ENCODE measurements at regions not wholly inside any gene's neighbourhood (a gene's known extent, or its start where the extent isn't known, plus 50 kb on each side); places are given as distances from the start of the nearest gene placed in this dataset.
A peak's percentile ranks its signal among the peaks of the same experiment; 100 is the strongest.
"Not testable (repeated sequence)": the region's sequence is repeated elsewhere in the genome, so short reads cannot be mapped to it uniquely, and the experiment has no call there.

DNA sequence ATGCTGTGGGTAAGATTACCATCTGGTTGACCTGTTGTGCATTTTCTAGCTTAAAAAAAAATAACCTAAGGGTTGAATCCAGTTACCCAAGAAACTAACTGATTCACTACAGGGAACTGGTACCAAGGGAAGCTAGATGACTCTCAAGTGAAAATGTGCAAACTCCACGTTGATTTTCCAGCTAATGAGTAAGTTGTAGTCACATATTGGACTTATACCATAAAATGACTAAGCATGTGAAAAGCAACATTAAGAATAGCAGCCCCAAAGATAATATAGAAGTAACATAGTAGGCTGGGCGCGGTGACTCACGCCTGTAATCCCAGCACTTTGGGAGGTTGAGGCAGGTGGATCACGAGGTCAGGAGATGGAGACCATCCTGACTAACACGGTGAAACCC, 270.9 kb downstream of the SPRY1 start:
- Histone ChIP-seq H3K4me1 (ENCODE audit: control insufficient read depth, insufficient read depth, low read length) (no peaks in the 10 kb centered on the region), H3K36me3 (ENCODE audit: control insufficient read depth, insufficient read depth, low read length) (no peaks in the 10 kb centered on the region), H3K9ac (ENCODE audit: low read length) (no peak overlapping the region)

DNA sequence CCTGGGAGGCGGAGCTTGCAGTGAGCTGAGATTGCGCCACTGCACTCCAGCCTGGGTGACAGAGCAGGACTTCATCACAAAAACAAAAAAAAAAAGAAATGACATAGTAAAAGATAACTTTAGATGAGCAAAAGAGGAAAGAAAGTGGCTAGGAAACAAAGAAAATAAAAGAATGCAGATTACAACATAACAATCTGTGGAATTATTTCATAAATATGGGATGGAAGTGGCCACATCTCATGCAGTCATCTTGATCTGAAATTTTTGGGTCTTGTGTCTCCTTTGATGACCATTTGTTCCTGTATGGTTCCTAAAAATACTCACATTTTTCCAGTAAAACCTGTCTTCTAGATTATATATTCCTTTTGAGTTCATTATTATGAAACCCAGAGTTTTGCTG, 271.4 kb downstream of the SPRY1 start:
- H3K36me3 ChIP-seq (ENCODE audit: control insufficient read depth, insufficient read depth, low read length) = no peaks in the 10 kb centered on the region
- no peak overlapping the region for H3K27ac ChIP-seq (ENCODE audit: low read depth, low read length)
- no peak overlapping the region for H3K4me3 ChIP-seq (ENCODE audit: low read length)
- H3K27me3 ChIP-seq (ENCODE audit: control insufficient read depth, insufficient read depth, low read length) = no peaks in the 10 kb centered on the region
- H3K9ac ChIP-seq (ENCODE audit: low read length) = no peak overlapping the region
- no peaks in the 10 kb centered on the region for H3K4me1 ChIP-seq (ENCODE audit: control insufficient read depth, insufficient read depth, low read length)

More for the DNA sequence above, 270.9 kb downstream of the SPRY1 start:
- H3K27ac ChIP-seq (ENCODE audit: low read depth, low read length) = no peak overlapping the region
- H3K4me3 ChIP-seq (ENCODE audit: low read length) = no peak overlapping the region
- H3K27me3 ChIP-seq (ENCODE audit: control insufficient read depth, insufficient read depth, low read length) = no peaks in the 10 kb centered on the region

DNA sequence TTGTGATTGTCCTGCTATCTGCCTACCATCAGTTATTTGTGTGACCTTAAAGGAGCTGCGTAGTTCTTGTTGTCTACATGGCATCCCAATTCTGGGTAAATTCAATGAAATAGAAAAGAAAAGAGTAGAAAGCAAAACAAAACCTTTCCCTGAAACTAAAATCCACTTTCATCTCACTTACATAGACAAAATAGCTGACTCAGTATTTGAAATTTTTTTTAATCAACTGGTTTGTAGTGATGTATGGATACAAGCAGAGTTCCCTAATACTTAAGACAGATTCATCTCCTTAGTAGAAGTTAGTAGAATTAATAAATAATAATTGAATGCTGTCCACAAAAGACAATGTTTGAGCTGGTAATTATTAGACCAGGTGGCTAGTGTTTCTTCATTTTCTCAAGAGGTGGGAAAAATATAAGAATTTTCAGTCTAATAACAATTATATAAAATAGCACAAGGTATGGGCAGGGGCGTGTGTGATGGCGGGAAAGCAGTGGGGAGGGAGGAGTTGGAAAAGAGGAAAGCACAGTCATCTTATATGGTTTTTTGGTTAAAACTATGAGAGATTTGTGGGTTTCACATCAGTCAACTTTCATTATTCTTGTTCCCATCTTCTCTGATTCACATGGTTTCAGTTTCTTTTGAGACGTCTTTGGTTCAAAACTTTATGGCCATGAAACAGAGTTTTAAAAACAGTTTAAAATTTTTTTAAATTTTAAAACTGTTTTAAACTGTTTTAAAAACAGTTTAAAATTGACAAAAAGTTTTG, 275.2 kb downstream of the SPRY1 start:
- H3K4me1 ChIP-seq (ENCODE audit: control insufficient read depth, insufficient read depth, low read length) = no peaks in the 10 kb centered on the region
- H3K9ac ChIP-seq (ENCODE audit: low read length) = no peak overlapping the region
- H3K27me3 ChIP-seq (ENCODE audit: control insufficient read depth, insufficient read depth, low read length) = no peaks in the 10 kb centered on the region
- H3K27ac ChIP-seq (ENCODE audit: low read depth, low read length) = no peak overlapping the region
- no peaks in the 10 kb centered on the region for H3K36me3 ChIP-seq (ENCODE audit: control insufficient read depth, insufficient read depth, low read length)
- H3K4me3 ChIP-seq (ENCODE audit: low read length) = no peak overlapping the region

DNA sequence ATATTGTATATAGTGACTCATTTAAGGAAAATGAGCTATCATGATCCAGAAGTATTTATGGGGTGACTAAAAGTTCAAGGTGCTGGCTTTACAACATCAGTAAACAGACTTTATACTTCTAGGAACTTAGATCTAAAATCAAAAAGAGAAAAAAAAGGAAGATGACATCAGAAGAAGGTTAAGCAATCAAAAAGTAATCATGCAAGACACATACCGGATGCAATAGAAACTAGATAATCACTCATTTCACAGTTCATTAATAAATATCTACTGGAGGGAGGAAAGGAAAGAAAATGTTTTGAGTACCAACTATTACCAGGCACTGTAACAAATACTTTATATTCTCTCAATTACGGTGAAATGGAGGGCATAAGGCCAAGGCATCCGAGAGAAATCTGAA, 276.4 kb downstream of the SPRY1 start:
- no peak overlapping the region for H3K27ac ChIP-seq (ENCODE audit: low read depth, low read length)
- H3K36me3 ChIP-seq (ENCODE audit: control insufficient read depth, insufficient read depth, low read length) = no peaks in the 10 kb centered on the region
- no peak overlapping the region for H3K4me3 ChIP-seq (ENCODE audit: low read length)
- H3K9ac ChIP-seq (ENCODE audit: low read length) = no peak overlapping the region
- H3K4me1 ChIP-seq (ENCODE audit: control insufficient read depth, insufficient read depth, low read length) = no peaks in the 10 kb centered on the region
- H3K27me3 ChIP-seq (ENCODE audit: control insufficient read depth, insufficient read depth, low read length) = no peaks in the 10 kb centered on the region

DNA sequence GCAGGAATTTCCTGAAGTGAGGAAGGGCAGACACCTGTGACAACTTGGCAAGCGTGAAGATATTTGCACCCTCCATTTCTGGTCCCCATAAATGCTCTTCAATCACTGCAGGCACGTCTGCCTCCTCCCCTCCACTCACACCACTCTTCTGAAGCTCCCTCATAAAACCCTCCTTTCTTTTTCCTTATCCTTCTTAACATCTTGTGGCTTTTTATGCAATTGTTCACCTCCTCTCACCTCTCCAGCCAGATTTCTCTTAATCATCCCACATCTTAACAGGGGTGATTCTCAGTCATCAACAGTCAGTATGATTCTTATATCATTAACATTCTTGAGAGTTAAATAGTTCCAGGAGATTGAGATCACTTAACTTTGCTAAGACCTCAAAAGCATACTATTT, 277.4 kb downstream of the SPRY1 start:
- Histone ChIP-seq H3K27me3 (ENCODE audit: control insufficient read depth, insufficient read depth, low read length) (no peaks in the 10 kb centered on the region), H3K27ac (ENCODE audit: low read depth, low read length) (no peak overlapping the region), H3K36me3 (ENCODE audit: control insufficient read depth, insufficient read depth, low read length) (no peaks in the 10 kb centered on the region), H3K9ac (ENCODE audit: low read length) (no peak overlapping the region), H3K4me3 (ENCODE audit: low read length) (no peak overlapping the region), H3K4me1 (ENCODE audit: control insufficient read depth, insufficient read depth, low read length) (no peaks in the 10 kb centered on the region)

DNA sequence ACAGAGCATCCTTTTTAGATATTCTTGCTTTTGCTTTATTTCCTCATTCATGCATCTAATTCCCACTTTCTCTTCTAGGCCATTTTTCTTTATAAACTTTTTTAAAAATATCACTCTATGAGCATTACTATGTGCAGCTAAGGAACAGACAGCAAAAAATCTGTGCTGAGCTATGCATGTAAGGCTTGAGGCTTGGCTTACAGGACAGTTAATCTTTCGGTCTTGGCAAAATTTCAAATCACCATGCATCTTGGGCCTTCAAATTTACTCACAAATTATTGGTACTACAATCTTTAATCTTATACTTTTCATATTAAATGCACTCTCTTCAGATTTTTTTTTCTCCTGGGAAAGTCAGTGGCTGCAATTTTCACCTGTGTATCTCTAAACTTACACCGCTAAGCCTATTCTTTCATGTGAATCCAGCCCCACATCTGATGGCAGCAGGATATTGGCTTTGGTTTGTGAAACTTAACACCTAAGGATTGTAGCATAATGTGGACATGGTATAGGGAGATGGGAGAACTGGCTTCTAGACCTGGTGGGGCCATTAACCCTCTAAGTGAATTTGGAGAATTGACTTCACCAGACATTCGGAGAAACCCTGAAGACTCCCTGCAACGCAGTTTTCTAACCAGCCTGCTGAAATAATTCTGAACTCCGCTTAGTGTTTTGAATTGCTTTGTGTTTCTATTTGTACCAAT, 278.3 kb downstream of the SPRY1 start:
- Histone ChIP-seq H3K4me3 (ENCODE audit: low read length) (no peak overlapping the region), H3K4me1 (ENCODE audit: control insufficient read depth, insufficient read depth, low read length) (no peaks in the 10 kb centered on the region), H3K9ac (ENCODE audit: low read length) (no peak overlapping the region), H3K27me3 (ENCODE audit: control insufficient read depth, insufficient read depth, low read length) (no peaks in the 10 kb centered on the region), H3K27ac (ENCODE audit: low read depth, low read length) (peak overlapping the region; percentile 53), H3K36me3 (ENCODE audit: control insufficient read depth, insufficient read depth, low read length) (no peaks in the 10 kb centered on the region)

DNA sequence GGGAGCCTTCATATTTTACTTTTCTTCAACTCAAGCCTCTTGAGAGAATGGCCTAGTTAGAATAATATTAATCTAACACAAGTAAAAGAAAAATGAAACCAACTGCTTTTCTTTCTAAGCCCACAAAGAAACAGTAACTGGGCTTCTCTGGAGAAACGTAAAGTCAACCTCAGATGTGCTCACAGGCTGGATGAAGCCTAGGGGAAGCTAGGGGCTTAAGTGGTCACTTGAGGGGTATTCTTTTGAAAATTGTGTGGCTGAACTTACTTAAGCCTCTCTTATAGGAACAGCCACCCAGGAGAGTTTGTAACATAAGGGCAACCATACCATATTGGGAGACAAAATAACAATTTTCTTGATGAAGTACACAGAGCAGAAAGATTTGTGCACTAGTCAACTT, 279.0 kb downstream of the SPRY1 start:
- Histone ChIP-seq H3K9ac (ENCODE audit: low read length) (no peak overlapping the region), H3K36me3 (ENCODE audit: control insufficient read depth, insufficient read depth, low read length) (no peaks in the 10 kb centered on the region), H3K27ac (ENCODE audit: low read depth, low read length) (peak overlapping the region; percentile 53), H3K4me3 (ENCODE audit: low read length) (no peak overlapping the region), H3K27me3 (ENCODE audit: control insufficient read depth, insufficient read depth, low read length) (no peaks in the 10 kb centered on the region), H3K4me1 (ENCODE audit: control insufficient read depth, insufficient read depth, low read length) (no peaks in the 10 kb centered on the region)

DNA sequence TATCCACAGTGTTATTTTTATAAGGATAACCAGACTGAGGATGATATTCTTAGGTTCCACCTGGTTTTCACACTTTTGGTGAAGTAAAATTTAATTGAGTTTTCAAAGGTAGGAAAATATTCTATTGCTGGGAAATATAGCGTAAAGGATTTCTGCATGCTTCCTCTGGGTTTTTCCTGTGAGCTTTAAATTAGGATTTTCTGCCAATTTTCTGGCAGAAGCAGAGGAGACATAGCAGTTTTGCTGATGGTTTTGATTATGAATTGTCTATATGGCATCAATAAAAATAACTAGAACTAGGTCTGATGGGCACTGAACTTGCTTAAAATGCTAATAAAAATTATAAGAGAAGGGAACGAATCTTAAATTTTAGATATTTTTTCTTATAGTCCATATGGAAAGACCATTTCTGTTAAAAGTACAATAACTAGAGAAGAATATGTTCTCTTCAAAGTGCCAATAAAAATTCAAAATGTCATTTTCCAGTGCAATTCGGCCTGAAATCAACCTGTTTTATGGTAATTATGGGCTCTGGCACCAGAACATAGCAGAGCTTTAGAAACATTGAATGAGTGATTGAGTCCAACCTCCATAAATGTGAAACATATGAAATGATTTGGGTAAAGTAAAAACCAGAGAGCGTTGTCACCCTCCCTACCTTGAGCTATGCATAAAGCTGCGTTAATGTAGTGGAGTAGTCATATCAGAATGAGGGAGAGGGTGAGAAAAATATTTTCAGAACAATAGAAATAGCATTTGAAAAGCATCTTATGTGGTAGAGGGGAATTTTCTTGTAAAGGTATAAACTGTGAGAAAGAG, 279.7 kb downstream of the SPRY1 start:
- Histone ChIP-seq H3K27ac (ENCODE audit: low read depth, low read length) (no peak overlapping the region), H3K36me3 (ENCODE audit: control insufficient read depth, insufficient read depth, low read length) (no peaks in the 10 kb centered on the region), H3K9ac (ENCODE audit: low read length) (no peak overlapping the region), H3K27me3 (ENCODE audit: control insufficient read depth, insufficient read depth, low read length) (no peaks in the 10 kb centered on the region), H3K4me1 (ENCODE audit: control insufficient read depth, insufficient read depth, low read length) (no peaks in the 10 kb centered on the region), H3K4me3 (ENCODE audit: low read length) (no peak overlapping the region)

DNA sequence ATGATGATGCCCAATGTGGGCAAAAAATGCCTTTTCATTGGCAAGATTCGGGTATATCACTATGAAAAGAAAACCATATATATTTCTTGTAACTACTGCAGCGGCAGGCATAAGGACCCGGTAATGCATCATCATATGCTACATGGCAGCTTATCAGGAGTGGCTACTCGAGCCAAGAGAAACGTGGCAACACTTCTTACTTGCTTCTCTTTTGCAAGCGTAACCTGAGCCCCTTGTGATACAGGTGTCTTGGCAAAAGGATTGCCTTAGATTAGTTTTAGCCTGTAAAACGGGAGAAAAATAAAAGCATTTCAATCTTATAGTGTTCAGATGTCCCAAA, 280.3 kb downstream of the SPRY1 start:
- no peaks in the 10 kb centered on the region for H3K36me3 ChIP-seq (ENCODE audit: control insufficient read depth, insufficient read depth, low read length)

DNA sequence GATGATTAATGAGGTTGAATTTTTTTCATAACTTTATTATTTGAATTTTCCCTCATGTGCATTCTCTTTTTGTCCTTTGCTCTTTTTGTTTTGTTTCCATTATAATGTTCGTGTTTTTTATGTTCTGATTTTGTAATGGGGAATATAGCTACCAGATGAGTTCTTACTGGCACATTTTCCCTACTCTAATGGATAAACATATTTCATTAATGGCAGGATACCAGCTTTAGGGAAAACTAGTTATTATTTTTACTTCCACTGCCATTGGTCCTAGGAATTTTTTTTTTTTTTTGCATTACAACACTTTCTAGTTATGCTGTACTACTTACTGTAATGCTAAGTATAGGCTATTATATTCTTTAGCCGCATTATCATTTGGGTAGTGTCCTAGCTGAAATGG, 286.3 kb downstream of the SPRY1 start:
- no peaks in the 10 kb centered on the region for H3K27me3 ChIP-seq (ENCODE audit: control insufficient read depth, insufficient read depth, low read length)
- no peaks in the 10 kb centered on the region for H3K4me1 ChIP-seq (ENCODE audit: control insufficient read depth, insufficient read depth, low read length)
- H3K4me3 ChIP-seq (ENCODE audit: low read length) = no peak overlapping the region
- no peaks in the 10 kb centered on the region for H3K36me3 ChIP-seq (ENCODE audit: control insufficient read depth, insufficient read depth, low read length)
- no peak overlapping the region for H3K27ac ChIP-seq (ENCODE audit: low read depth, low read length)
- no peak overlapping the region for H3K9ac ChIP-seq (ENCODE audit: low read length)

More for the DNA sequence above, 280.3 kb downstream of the SPRY1 start:
- Histone ChIP-seq H3K27ac (ENCODE audit: low read depth, low read length) (no peak overlapping the region), H3K9ac (ENCODE audit: low read length) (no peak overlapping the region), H3K4me1 (ENCODE audit: control insufficient read depth, insufficient read depth, low read length) (no peaks in the 10 kb centered on the region), H3K4me3 (ENCODE audit: low read length) (no peak overlapping the region), H3K27me3 (ENCODE audit: control insufficient read depth, insufficient read depth, low read length) (no peaks in the 10 kb centered on the region)

DNA sequence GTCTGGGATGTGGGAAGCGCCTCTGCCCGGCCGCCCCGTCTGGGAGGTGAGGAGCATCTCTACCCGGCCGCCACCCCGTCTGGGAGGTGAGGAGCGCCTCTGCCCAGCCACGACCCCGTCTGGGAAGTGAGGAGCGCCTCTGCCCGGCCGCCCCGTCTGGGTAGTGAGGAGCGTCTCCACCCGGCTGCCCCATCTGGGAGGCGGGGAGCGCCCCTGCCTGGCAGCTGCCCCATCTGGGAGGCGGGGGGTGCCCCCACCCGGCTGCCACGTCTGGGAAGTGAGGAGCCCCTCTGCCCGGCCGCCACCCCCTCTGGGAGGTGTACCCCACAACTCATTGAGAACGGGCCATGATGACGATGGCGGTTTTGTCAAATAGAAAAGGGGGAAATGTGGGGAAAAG, 288.3 kb downstream of the SPRY1 start:
- H3K4me1 ChIP-seq (ENCODE audit: control insufficient read depth, insufficient read depth, low read length); H3K27me3 ChIP-seq (ENCODE audit: control insufficient read depth, insufficient read depth, low read length); H3K27ac ChIP-seq (ENCODE audit: low read depth, low read length); H3K9ac ChIP-seq (ENCODE audit: low read length); H3K4me3 ChIP-seq (ENCODE audit: low read length); H3K36me3 ChIP-seq (ENCODE audit: control insufficient read depth, insufficient read depth, low read length): not testable (repeated sequence)

DNA sequence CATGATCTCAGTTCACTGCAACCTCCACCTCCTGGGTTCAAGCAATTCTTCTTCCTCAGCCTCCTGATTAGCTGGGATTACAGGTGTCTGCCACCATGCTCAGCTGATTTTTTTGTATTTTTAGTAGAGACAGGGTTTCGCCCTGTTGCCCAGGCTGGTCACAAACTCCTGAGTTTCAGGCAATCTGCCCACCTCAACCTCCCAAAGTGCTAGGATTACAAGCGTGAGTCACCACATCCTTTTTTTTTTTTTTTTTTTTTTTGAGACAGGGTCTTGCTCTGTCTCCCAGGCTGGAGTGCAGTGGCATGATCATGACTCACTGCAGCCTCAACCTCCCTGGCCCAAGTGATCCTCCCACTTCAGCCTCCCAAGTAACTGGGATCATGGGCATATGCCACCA, 298.9 kb downstream of the SPRY1 start:
- not testable (repeated sequence) for H3K36me3 ChIP-seq (ENCODE audit: control insufficient read depth, insufficient read depth, low read length); H3K4me3 ChIP-seq (ENCODE audit: low read length); H3K27me3 ChIP-seq (ENCODE audit: control insufficient read depth, insufficient read depth, low read length); H3K27ac ChIP-seq (ENCODE audit: low read depth, low read length); H3K4me1 ChIP-seq (ENCODE audit: control insufficient read depth, insufficient read depth, low read length); H3K9ac ChIP-seq (ENCODE audit: low read length)
